DMS 273 (cell line): ENCODE measurements at regions not wholly inside any gene's neighbourhood (a gene's known extent, or its start where the extent isn't known, plus 50 kb on each side); places are given as distances from the start of the nearest gene placed in this dataset.

Experiments used
- DNase-seq: peaks from one replicate; lab custom pipeline; 2025; ENCODE audit not compliant: unreplicated experiment; lab: John Stamatoyannopoulos, UW

- no peak for DNase-seq
Measured at GRCh38 chr2:47620770-47621437, 50.1 kb upstream of the KCNK12 start.
